ENCODE measurements at regions not wholly inside any gene's neighbourhood (a gene's known extent, or its start where the extent isn't known, plus 50 kb on each side); places are given as distances from the start of the nearest gene placed in this dataset.

- POLR2A ChIA-PET: interaction anchor here (1.3 to 2.1 kb wide), 6 partner anchors 8 to 1232 kb away, joined by 4 to 11 read pairs (median 6); no protein-coding TSS in a partner anchor
Measured at GRCh38 chr10:4699950-4700730, 125.9 kb upstream of the AKR1E2 start.

GRCh38 chr10:4698075-4698474 is 127.9 kb upstream of the AKR1E2 start:
- no TSS peak for BruUV-seq (replicated peaks)
- H3K4me3 Mint-ChIP-seq (ENCODE audit: unreplicated experiment): no peak overlapping the region
- TF ChIP-seq CTCF (IDR thresholded peaks at IDR 0.05; ENCODE audit: unreplicated experiment): no peak
- H3K27ac Mint-ChIP-seq (ENCODE audit: low read depth, unreplicated experiment): no peak overlapping the region
- no peaks in the 10 kb centered on the region for H3K36me3 Mint-ChIP-seq (ENCODE audit: insufficient read depth, unreplicated experiment)
- H3K9me3 Mint-ChIP-seq (ENCODE audit: unreplicated experiment): no peaks in the 10 kb centered on the region
- ChIA-PET POLR2A (interaction anchor here (0.7 to 1.1 kb wide), 3 partner anchors 8 to 121 kb away, joined by 3 to 4 read pairs (median 3); no protein-coding TSS in a partner anchor), CTCF (no interaction called here)
- H3K4me1 Mint-ChIP-seq (ENCODE audit: insufficient read depth, unreplicated experiment): peaks cover 16% of the 10 kb centered on the region
- intact Hi-C loops (cut with micrococcal nuclease): no loop called here
- H3K27me3 Mint-ChIP-seq (ENCODE audit: insufficient read depth, unreplicated experiment): no peaks in the 10 kb centered on the region
- DNase-seq (ENCODE audit: unreplicated experiment): no peak

More at GRCh38 chr10:4699950-4700730, 125.9 kb upstream of the AKR1E2 start:
- H3K9me3 Mint-ChIP-seq (ENCODE audit: unreplicated experiment): no peaks in the 10 kb centered on the region
- TF ChIP-seq CTCF (IDR thresholded peaks at IDR 0.05; ENCODE audit: unreplicated experiment): no peak
- no peaks in the 10 kb centered on the region for H3K36me3 Mint-ChIP-seq (ENCODE audit: insufficient read depth, unreplicated experiment)
- no peak overlapping the region for H3K4me3 Mint-ChIP-seq (ENCODE audit: unreplicated experiment)
- DNase-seq (ENCODE audit: unreplicated experiment): no peak
- H3K27ac Mint-ChIP-seq (ENCODE audit: low read depth, unreplicated experiment): no peak overlapping the region
- BruUV-seq (replicated peaks): no TSS peak
- H3K4me1 Mint-ChIP-seq (ENCODE audit: insufficient read depth, unreplicated experiment): peaks cover 27% of the 10 kb centered on the region
- H3K27me3 Mint-ChIP-seq (ENCODE audit: insufficient read depth, unreplicated experiment): no peaks in the 10 kb centered on the region
- intact Hi-C loops (cut with micrococcal nuclease): no loop called here
- CTCF ChIA-PET: no interaction called here

- no TSS peak for BruUV-seq (replicated peaks)
- no peak overlapping the region for H3K4me3 Mint-ChIP-seq (ENCODE audit: unreplicated experiment)
- TF ChIP-seq CTCF (IDR thresholded peaks at IDR 0.05; ENCODE audit: unreplicated experiment): no peak
Measured at GRCh38 chr10:4696186-4696585, 129.8 kb upstream of the AKR1E2 start.

GRCh38 chr10:4693967-4694366 is 132.0 kb upstream of the AKR1E2 start:
- ChIA-PET POLR2A (interaction anchor here (0.9 to 4.5 kb wide), 3 partner anchors 8 to 30 kb away, joined by 4 to 26 read pairs (median 7); no protein-coding TSS in a partner anchor), CTCF (no interaction called here)
- no peak for DNase-seq (ENCODE audit: unreplicated experiment)
- no peak for TF ChIP-seq CTCF (IDR thresholded peaks at IDR 0.05; ENCODE audit: unreplicated experiment)
- H3K4me3 Mint-ChIP-seq (ENCODE audit: unreplicated experiment): no peak overlapping the region
- BruUV-seq (replicated peaks): no TSS peak
- H3K36me3 Mint-ChIP-seq (ENCODE audit: insufficient read depth, unreplicated experiment): no peaks in the 10 kb centered on the region
- peaks cover 25% of the 10 kb centered on the region for H3K4me1 Mint-ChIP-seq (ENCODE audit: insufficient read depth, unreplicated experiment)
- intact Hi-C loops (cut with micrococcal nuclease): no loop called here
- no peaks in the 10 kb centered on the region for H3K9me3 Mint-ChIP-seq (ENCODE audit: unreplicated experiment)
- H3K27ac Mint-ChIP-seq (ENCODE audit: low read depth, unreplicated experiment): no peak overlapping the region
- H3K27me3 Mint-ChIP-seq (ENCODE audit: insufficient read depth, unreplicated experiment): no peaks in the 10 kb centered on the region

More at GRCh38 chr10:4696186-4696585, 129.8 kb upstream of the AKR1E2 start:
- ChIA-PET CTCF (interaction anchor here (0.7 kb wide), 1 partner anchor 933 kb away, joined by 3 read pairs; no protein-coding TSS in a partner anchor), POLR2A (interaction anchor here (0.7 to 2.7 kb wide), 2 partner anchors 8 to 26 kb away, joined by 3 to 7 read pairs; no protein-coding TSS in a partner anchor)
- Mint-ChIP-seq H3K36me3 (ENCODE audit: insufficient read depth, unreplicated experiment) (no peaks in the 10 kb centered on the region), H3K27me3 (ENCODE audit: insufficient read depth, unreplicated experiment) (no peaks in the 10 kb centered on the region), H3K4me1 (ENCODE audit: insufficient read depth, unreplicated experiment) (peaks cover 25% of the 10 kb centered on the region), H3K27ac (ENCODE audit: low read depth, unreplicated experiment) (no peak overlapping the region), H3K9me3 (ENCODE audit: unreplicated experiment) (no peaks in the 10 kb centered on the region)
- no peak for DNase-seq (ENCODE audit: unreplicated experiment)
- intact Hi-C loops (cut with micrococcal nuclease): no loop called here
